ENCODE measurements at regions not wholly inside any gene's neighbourhood (a gene's known extent, or its start where the extent isn't known, plus 50 kb on each side); places are given as distances from the start of the nearest gene placed in this dataset.

DNA sequence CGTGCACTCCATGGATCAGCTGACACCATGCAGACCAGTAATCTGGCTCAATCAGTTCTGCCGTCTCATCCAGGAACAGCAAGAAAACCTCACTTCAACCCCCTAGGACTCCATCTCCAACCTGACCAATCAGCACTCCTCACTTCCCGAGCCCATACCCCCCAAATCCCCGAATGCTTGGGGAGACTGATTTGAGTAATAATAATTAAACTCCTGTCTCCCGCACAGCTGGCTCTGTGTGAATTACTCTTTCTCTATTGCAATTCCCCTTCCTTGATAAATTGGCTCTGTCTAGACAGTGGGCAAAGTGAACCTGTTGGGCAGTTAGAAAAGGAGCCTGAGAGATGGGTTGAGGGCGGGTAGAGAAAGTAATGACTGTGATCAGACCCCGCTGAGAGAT is 320.0 kb downstream of the HAPSTR1 start:
- H3K9me3 ChIP-seq (ENCODE audit: control insufficient read depth in 2 of 3, low read length in 3 of 3): no peaks in the 10 kb centered on the region
- no peak overlapping the region for H3K27ac Mint-ChIP-seq
- H3K27me3 ChIP-seq (ENCODE audit: control insufficient read depth in 2 of 2, insufficient read depth in 2 of 2, low read length in 2 of 2): no peaks in the 10 kb centered on the region
- no peak for DNase-seq
- no peaks in the 10 kb centered on the region for H3K4me1 ChIP-seq (ENCODE audit: control insufficient read depth in 2 of 2, insufficient read depth in 2 of 2, low read length in 2 of 2)
- H3K27ac ChIP-seq (ENCODE audit: low read depth, low read length): no peak overlapping the region
- no peak for ATAC-seq
- intact Hi-C loops (cut with micrococcal nuclease): no loop called here
- peaks cover 0 to 3% (median 0%) of the 10 kb centered on the region in 5 donors for H3K36me3 Mint-ChIP-seq
- peaks cover 0 to 7% (median 0%) of the 10 kb centered on the region in 5 donors for H3K27me3 Mint-ChIP-seq
- H3K9me3 Mint-ChIP-seq: peaks cover 2 to 10% (median 3%) of the 10 kb centered on the region in 11 donors
- H3K4me1 Mint-ChIP-seq: no peaks in the 10 kb centered on the region
- POLR2A ChIA-PET: no interaction called here
- CTCF ChIA-PET: no interaction called here
- H3K4me3 ChIP-seq (ENCODE audit: low read length): no peak overlapping the region
- no peak overlapping the region for H3K4me3 Mint-ChIP-seq
- no peaks in the 10 kb centered on the region for H3K36me3 ChIP-seq (ENCODE audit: control insufficient read depth in 2 of 3, insufficient read depth in 3 of 3, low read length in 3 of 3)

DNA sequence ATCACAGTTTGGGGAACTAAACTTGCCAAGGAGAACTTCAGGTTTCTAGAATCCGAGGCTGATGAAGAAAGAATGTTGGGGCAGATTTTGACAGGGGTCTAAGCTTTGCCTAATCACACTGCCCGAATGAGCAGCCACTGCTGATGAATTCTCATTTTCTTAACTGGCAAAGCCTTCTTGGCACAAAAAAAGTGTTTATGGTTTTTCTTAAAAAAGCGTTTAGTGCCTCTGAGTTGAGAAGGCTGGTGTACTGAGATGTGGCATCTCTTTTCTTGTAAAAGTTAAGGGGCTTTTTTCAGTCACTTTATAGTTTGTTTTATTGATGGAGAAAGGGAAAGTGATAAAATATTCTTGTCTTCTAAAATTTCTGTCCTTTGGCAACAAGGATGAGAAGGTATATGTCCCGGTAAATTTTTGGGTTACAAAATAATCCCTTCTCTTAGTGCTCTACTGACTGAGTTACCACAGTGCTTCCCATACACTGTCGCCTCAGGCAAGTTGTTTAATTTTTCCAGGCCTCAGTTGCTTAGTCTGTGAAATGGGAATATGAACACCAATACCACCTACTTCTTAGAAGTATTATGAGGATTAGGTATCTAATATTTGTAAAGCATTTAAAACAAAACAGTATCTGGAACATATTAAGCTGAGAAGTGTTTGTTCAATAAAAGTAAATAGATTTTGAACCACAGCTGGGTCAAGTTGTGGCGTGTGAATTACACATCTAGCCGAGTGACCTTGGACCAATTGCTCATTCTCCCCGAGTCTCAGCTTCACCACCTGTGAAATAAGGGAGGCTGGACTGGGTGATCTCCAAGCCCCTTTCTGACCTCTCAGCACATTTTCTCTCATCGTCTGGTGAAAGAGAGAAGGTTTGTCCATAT is 320.8 kb downstream of the HAPSTR1 start:
- POLR2A ChIA-PET: no interaction called here

DNA sequence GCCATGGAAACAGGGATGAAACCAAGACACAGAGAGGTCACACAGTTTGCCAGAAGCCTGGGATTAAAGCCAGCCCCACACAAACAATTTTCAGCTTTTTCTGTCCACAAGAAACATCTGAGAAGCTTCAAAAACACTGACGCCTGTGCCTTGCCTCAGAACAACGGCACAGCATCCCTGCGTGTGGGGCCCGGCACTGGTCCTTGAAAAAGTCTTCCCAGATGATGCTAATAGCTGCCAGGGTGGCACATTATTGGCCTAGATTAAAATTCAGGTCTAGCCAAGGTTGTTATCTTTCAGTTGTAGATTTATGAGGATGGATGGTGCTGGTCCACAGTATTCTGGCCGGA is 321.4 kb downstream of the HAPSTR1 start:
- ATAC-seq (no peak), DNase-seq (no peak)
- no peaks in the 10 kb centered on the region for H3K4me1 Mint-ChIP-seq
- Histone ChIP-seq H3K4me3 (ENCODE audit: low read length) (no peak overlapping the region), H3K27ac (ENCODE audit: low read depth, low read length) (no peak overlapping the region), H3K9me3 (ENCODE audit: control insufficient read depth in 2 of 3, low read length in 3 of 3) (peaks cover 0 to 4% (median 0%) of the 10 kb centered on the region in 3 experiments), H3K27me3 (ENCODE audit: control insufficient read depth in 2 of 2, insufficient read depth in 2 of 2, low read length in 2 of 2) (no peaks in the 10 kb centered on the region), H3K4me1 (ENCODE audit: control insufficient read depth in 2 of 2, insufficient read depth in 2 of 2, low read length in 2 of 2) (no peaks in the 10 kb centered on the region), H3K36me3 (ENCODE audit: control insufficient read depth in 2 of 3, insufficient read depth in 3 of 3, low read length in 3 of 3) (no peaks in the 10 kb centered on the region)
- H3K36me3 Mint-ChIP-seq: peaks cover 0 to 3% (median 0%) of the 10 kb centered on the region in 5 donors
- H3K27ac Mint-ChIP-seq: no peak overlapping the region
- POLR2A ChIA-PET: no interaction called here
- intact Hi-C loops (cut with micrococcal nuclease): no loop called here
- peaks cover 2 to 15% (median 6%) of the 10 kb centered on the region in 11 donors for H3K9me3 Mint-ChIP-seq
- no peak overlapping the region for H3K4me3 Mint-ChIP-seq
- CTCF ChIA-PET: no interaction called here
- peaks cover 0 to 7% (median 0%) of the 10 kb centered on the region in 5 donors for H3K27me3 Mint-ChIP-seq

More for the DNA sequence above, 320.8 kb downstream of the HAPSTR1 start:
- CTCF ChIA-PET: no interaction called here
- Mint-ChIP-seq H3K4me1 (no peaks in the 10 kb centered on the region), H3K27me3 (peaks cover 0 to 7% (median 0%) of the 10 kb centered on the region in 5 donors), H3K4me3 (no peak overlapping the region), H3K9me3 (peaks cover 2 to 10% (median 5%) of the 10 kb centered on the region in 11 donors), H3K36me3 (peaks cover 0 to 3% (median 0%) of the 10 kb centered on the region in 5 donors), H3K27ac (no peak overlapping the region)
- intact Hi-C loops (cut with micrococcal nuclease): no loop called here
- Histone ChIP-seq H3K27ac (ENCODE audit: low read depth, low read length) (no peak overlapping the region), H3K27me3 (ENCODE audit: control insufficient read depth in 2 of 2, insufficient read depth in 2 of 2, low read length in 2 of 2) (no peaks in the 10 kb centered on the region), H3K36me3 (ENCODE audit: control insufficient read depth in 2 of 3, insufficient read depth in 3 of 3, low read length in 3 of 3) (no peaks in the 10 kb centered on the region), H3K4me1 (ENCODE audit: control insufficient read depth in 2 of 2, insufficient read depth in 2 of 2, low read length in 2 of 2) (no peaks in the 10 kb centered on the region), H3K4me3 (ENCODE audit: low read length) (no peak overlapping the region), H3K9me3 (ENCODE audit: control insufficient read depth in 2 of 3, low read length in 3 of 3) (peaks cover 0 to 4% (median 0%) of the 10 kb centered on the region in 3 experiments)
- ATAC-seq (no peak), DNase-seq (no peak)

DNA sequence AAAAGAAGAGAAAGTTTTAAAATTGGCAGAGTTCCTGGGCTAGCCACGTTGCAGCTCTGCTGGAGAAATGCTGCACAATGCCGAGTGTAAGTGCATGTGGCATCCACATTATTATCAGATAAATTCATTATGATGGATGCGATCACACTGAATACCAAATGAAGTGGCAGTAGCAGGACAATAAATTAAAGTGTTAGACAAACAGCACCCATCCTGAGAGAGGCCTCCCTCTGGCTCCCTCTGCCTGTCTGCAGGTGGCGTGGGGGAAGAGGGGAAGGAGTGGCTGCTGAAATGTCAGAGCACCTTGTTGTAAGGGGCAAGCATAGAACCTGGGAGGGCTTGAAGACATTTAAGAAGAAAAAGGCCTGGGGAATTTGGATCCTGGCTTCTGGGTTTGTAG is 324.1 kb downstream of the HAPSTR1 start:
- ChIA-PET CTCF (no interaction called here), POLR2A (no interaction called here)
- Histone ChIP-seq H3K4me3 (ENCODE audit: low read length) (no peak overlapping the region), H3K9me3 (ENCODE audit: control insufficient read depth in 2 of 3, low read length in 3 of 3) (peaks cover 0 to 11% (median 0%) of the 10 kb centered on the region in 3 experiments), H3K27ac (ENCODE audit: low read depth, low read length) (no peak overlapping the region), H3K4me1 (ENCODE audit: control insufficient read depth in 2 of 2, insufficient read depth in 2 of 2, low read length in 2 of 2) (no peaks in the 10 kb centered on the region), H3K36me3 (ENCODE audit: control insufficient read depth in 2 of 3, insufficient read depth in 3 of 3, low read length in 3 of 3) (no peaks in the 10 kb centered on the region), H3K27me3 (ENCODE audit: control insufficient read depth in 2 of 2, insufficient read depth in 2 of 2, low read length in 2 of 2) (no peaks in the 10 kb centered on the region)
- intact Hi-C loops (cut with micrococcal nuclease): no loop called here
- Mint-ChIP-seq H3K4me1 (no peaks in the 10 kb centered on the region), H3K9me3 (peaks cover 2 to 19% (median 8%) of the 10 kb centered on the region in 11 donors), H3K27ac (no peak overlapping the region), H3K27me3 (peaks cover 0 to 3% (median 0%) of the 10 kb centered on the region in 5 donors), H3K4me3 (no peak overlapping the region), H3K36me3 (peaks cover 0 to 3% (median 0%) of the 10 kb centered on the region in 5 donors)
- ATAC-seq (no peak), DNase-seq (no peak)

DNA sequence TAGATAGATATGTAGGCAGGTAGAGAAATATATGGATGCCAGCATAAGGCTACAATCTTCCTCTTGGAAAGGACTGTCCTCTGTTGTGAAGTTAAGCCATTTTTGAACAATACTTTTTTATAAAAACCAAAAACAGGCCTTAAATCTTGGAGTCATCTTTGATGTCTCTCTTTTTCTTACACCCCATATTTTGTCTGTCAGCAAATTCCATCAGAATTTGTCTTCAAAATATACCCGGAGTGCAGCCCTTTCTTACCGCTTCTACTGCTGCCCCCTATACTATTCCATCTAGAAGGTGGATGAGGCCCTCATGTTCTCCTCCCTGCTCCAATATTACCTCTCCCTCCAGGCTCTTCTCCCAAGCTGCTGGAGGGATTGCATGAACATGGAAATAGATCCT is 326.5 kb downstream of the HAPSTR1 start:
- no peaks in the 10 kb centered on the region for H3K36me3 ChIP-seq (ENCODE audit: control insufficient read depth in 2 of 3, insufficient read depth in 3 of 3, low read length in 3 of 3)
- Mint-ChIP-seq H3K4me1 (no peaks in the 10 kb centered on the region), H3K27me3 (peaks cover 0 to 3% (median 0%) of the 10 kb centered on the region in 5 donors), H3K9me3 (peaks cover 2 to 30% (median 8%) of the 10 kb centered on the region in 11 donors), H3K4me3 (no peak overlapping the region), H3K27ac (no peak overlapping the region), H3K36me3 (peaks cover 0 to 3% (median 0%) of the 10 kb centered on the region in 5 donors)
- DNase-seq (no peak), ATAC-seq (no peak)
- no peaks in the 10 kb centered on the region for H3K27me3 ChIP-seq (ENCODE audit: control insufficient read depth in 2 of 2, insufficient read depth in 2 of 2, low read length in 2 of 2)
- ChIA-PET POLR2A (no interaction called here), CTCF (no interaction called here)
- H3K27ac ChIP-seq (ENCODE audit: low read depth, low read length): no peak overlapping the region
- no peaks in the 10 kb centered on the region for H3K4me1 ChIP-seq (ENCODE audit: control insufficient read depth in 2 of 2, insufficient read depth in 2 of 2, low read length in 2 of 2)
- H3K4me3 ChIP-seq (ENCODE audit: low read length): no peak overlapping the region
- peaks cover 0 to 11% (median 0%) of the 10 kb centered on the region in 3 experiments for H3K9me3 ChIP-seq (ENCODE audit: control insufficient read depth in 2 of 3, low read length in 3 of 3)
- intact Hi-C loops (cut with micrococcal nuclease): no loop called here

DNA sequence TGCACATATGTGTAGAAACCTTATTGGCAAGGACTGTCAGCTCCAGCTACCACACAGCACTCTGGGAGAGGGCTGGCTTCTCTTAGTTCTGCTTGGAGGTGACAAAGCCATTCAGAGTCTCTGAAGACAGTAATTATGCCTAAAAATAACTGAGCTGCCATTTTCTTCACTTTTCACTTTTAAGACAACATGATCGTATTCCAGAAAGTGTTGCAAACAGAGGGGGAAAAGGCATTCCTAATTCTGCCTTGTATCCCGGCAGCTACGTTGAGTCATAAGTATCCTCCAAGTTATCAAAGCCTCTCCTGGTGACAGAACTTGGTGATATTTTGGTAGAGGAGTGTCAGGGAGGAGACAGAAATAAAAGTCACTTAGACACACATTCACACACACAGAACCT is 327.7 kb downstream of the HAPSTR1 start:
- Histone ChIP-seq H3K36me3 (ENCODE audit: control insufficient read depth in 2 of 3, insufficient read depth in 3 of 3, low read length in 3 of 3) (no peaks in the 10 kb centered on the region), H3K9me3 (ENCODE audit: control insufficient read depth in 2 of 3, low read length in 3 of 3) (peaks cover 0 to 11% (median 0%) of the 10 kb centered on the region in 3 experiments), H3K4me1 (ENCODE audit: control insufficient read depth in 2 of 2, insufficient read depth in 2 of 2, low read length in 2 of 2) (no peaks in the 10 kb centered on the region), H3K4me3 (ENCODE audit: low read length) (no peak overlapping the region), H3K27me3 (ENCODE audit: control insufficient read depth in 2 of 2, insufficient read depth in 2 of 2, low read length in 2 of 2) (no peaks in the 10 kb centered on the region), H3K27ac (ENCODE audit: low read depth, low read length) (no peak overlapping the region)
- Mint-ChIP-seq H3K27ac (no peak overlapping the region), H3K9me3 (peaks cover 4 to 30% (median 8%) of the 10 kb centered on the region in 11 donors), H3K4me3 (no peak overlapping the region), H3K27me3 (peaks cover 0 to 3% (median 0%) of the 10 kb centered on the region in 5 donors), H3K36me3 (peaks cover 0 to 3% (median 0%) of the 10 kb centered on the region in 5 donors), H3K4me1 (no peaks in the 10 kb centered on the region)
- POLR2A ChIA-PET: no interaction called here
- intact Hi-C loops (cut with micrococcal nuclease): no loop called here
- no peak for DNase-seq
- ATAC-seq: no peak
- CTCF ChIA-PET: no interaction called here
